ENCODE measurements at regions not wholly inside any gene's neighbourhood (a gene's known extent, or its start where the extent isn't known, plus 50 kb on each side); places are given as distances from the start of the nearest gene placed in this dataset.

GRCh38 chr3:24043168-24043567, 98.1 kb downstream of the NR1D2 start:
- Histone ChIP-seq H3K4me3 (no peak overlapping the region), H3K9me3 (no peaks in the 10 kb centered on the region), H3K36me3 (ENCODE audit: low read depth) (no peaks in the 10 kb centered on the region), H3K4me1 (ENCODE audit: low read depth) (no peaks in the 10 kb centered on the region)
- intact Hi-C loops (cut with DNase I, micrococcal nuclease), result no loop called here
- TF ChIP-seq, protein P1, sequence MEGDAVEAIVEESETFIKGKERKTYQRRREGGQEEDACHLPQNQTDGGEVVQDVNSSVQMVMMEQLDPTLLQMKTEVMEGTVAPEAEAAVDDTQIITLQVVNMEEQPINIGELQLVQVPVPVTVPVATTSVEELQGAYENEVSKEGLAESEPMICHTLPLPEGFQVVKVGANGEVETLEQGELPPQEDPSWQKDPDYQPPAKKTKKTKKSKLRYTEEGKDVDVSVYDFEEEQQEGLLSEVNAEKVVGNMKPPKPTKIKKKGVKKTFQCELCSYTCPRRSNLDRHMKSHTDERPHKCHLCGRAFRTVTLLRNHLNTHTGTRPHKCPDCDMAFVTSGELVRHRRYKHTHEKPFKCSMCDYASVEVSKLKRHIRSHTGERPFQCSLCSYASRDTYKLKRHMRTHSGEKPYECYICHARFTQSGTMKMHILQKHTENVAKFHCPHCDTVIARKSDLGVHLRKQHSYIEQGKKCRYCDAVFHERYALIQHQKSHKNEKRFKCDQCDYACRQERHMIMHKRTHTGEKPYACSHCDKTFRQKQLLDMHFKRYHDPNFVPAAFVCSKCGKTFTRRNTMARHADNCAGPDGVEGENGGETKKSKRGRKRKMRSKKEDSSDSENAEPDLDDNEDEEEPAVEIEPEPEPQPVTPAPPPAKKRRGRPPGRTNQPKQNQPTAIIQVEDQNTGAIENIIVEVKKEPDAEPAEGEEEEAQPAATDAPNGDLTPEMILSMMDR (IDR thresholded peaks at IDR 0.05), result no peak
- DNase-seq (no peak), ATAC-seq (no peak)

DNA sequence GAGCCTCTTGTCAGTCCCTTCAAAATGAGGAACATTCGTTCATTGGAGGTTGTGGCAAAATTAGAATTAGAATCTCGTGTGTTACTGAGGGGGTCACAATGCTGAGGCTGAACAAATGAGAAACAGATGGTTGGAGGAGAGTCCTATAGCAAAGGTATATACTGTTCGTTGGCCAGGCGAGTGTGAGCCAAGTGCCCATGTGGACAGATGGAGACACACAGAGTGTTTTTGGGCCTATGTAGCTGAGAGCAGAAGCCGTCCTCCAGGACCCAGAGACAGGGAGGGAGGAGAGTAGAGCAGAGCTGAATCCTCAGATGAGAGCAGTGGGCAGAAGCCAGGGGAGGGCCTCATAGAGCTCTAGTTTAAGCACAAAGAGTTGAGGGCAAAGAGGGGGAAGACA, 98.9 kb downstream of the NR1D2 start:
- TF ChIP-seq, protein P1 (IDR thresholded peaks at IDR 0.05), result no peak
- ATAC-seq (no peak), DNase-seq (no peak)
- Histone ChIP-seq H3K36me3 (ENCODE audit: low read depth) (no peaks in the 10 kb centered on the region), H3K9me3 (no peaks in the 10 kb centered on the region), H3K4me1 (ENCODE audit: low read depth) (no peaks in the 10 kb centered on the region), H3K4me3 (no peak overlapping the region)
- intact Hi-C loops (cut with DNase I, micrococcal nuclease), result no loop called here

DNA sequence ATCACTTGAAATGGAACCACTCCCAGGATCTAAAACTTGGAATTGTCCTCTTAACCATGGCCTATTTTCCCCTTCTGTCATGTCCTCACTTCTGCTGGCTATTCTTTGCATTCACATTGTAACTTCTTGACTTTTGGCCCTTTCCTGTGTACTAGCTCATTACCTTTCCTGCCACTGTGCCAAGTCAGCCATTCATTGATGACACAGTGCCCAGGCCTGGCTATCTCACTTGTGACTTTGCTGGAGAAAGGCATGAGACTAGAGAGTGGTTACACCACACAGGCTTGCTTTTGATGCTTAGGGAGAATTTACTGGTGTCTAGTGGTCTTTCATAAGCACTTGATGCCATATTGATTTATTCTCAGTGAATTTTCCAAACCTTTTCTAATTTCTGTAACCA, 101.1 kb downstream of the NR1D2 start:
- DNase-seq, result no peak
- H3K4me1 ChIP-seq (ENCODE audit: low read depth), result no peaks in the 10 kb centered on the region
- TF ChIP-seq, protein P1 (IDR thresholded peaks at IDR 0.05), result no peak
- H3K36me3 ChIP-seq (ENCODE audit: low read depth), result no peaks in the 10 kb centered on the region
- H3K4me3 ChIP-seq, result no peak overlapping the region
- intact Hi-C loops (cut with DNase I, micrococcal nuclease), result no loop called here
- H3K9me3 ChIP-seq, result no peaks in the 10 kb centered on the region
- no peak for ATAC-seq

- TF ChIP-seq, protein P1 (IDR thresholded peaks at IDR 0.05), result no peak
- Histone ChIP-seq H3K36me3 (ENCODE audit: low read depth) (no peaks in the 10 kb centered on the region), H3K9me3 (no peaks in the 10 kb centered on the region), H3K4me1 (ENCODE audit: low read depth) (no peaks in the 10 kb centered on the region), H3K4me3 (no peak overlapping the region)
- intact Hi-C loops (cut with DNase I, micrococcal nuclease), result no loop called here
- no peak for DNase-seq
- ATAC-seq, result no peak
These were observed 102.4 kb downstream of the NR1D2 start for GRCh38 chr3:24047513-24047912.

DNA sequence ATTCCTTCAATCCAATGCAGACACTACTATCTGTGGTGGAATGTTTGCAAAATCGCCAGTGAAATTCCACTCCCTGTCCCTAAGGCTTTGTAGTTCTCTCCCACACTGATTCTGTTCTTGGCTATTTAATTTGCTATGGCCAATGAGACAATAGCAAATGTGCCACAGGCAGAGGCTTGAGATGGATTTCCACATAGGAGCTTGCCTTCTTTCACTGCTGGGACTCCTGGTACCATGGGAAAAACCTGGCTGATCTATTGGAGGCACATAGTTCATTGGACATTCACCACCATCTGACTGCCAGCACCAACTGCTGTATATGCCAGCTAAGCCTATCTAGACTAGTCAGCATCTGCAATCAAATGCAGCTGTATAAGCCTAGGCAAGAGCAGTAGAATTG, 103.8 kb downstream of the NR1D2 start:
- Histone ChIP-seq H3K9me3 (no peaks in the 10 kb centered on the region), H3K4me3 (no peak overlapping the region), H3K36me3 (ENCODE audit: low read depth) (no peaks in the 10 kb centered on the region), H3K4me1 (ENCODE audit: low read depth) (no peaks in the 10 kb centered on the region)
- intact Hi-C loops (cut with DNase I, micrococcal nuclease), result no loop called here
- DNase-seq (no peak), ATAC-seq (no peak)
- TF ChIP-seq, protein P1 (IDR thresholded peaks at IDR 0.05), result no peak

GRCh38 chr3:24052446-24052845, 107.4 kb downstream of the NR1D2 start:
- H3K36me3 ChIP-seq (ENCODE audit: low read depth), result no peaks in the 10 kb centered on the region
- no peak for ATAC-seq
- no peaks in the 10 kb centered on the region for H3K9me3 ChIP-seq
- intact Hi-C loops (cut with DNase I, micrococcal nuclease), result no loop called here
- H3K4me1 ChIP-seq (ENCODE audit: low read depth), result no peaks in the 10 kb centered on the region
- no peak overlapping the region for H3K4me3 ChIP-seq
- TF ChIP-seq, protein P1 (IDR thresholded peaks at IDR 0.05), result no peak
- DNase-seq, result no peak

Measured in mucosa of descending colon (tissue), 3 donors.